Sigmoid colon (tissue), 6 donors: ENCODE measurements at regions not wholly inside any gene's neighbourhood (a gene's known extent, or its start where the extent isn't known, plus 50 kb on each side); places are given as distances from the start of the nearest gene placed in this dataset.

Experiments used
- DNase-seq: peaks from one replicate; pipeline ENCODE4 v3.0.0-alpha.2; 2019
- H3K27ac ChIP-seq, 4 donors: fragments of 200-600 bp; sonication (generic); one replicate each; pipeline ENCODE4 v1.5.1; 2016 to 2019; ENCODE audit warnings: mild to moderate bottlenecking in 1 of 4
- H3K27me3 ChIP-seq, 3 donors: fragments of 200-600 bp; sonication (generic); one replicate each; pipeline ENCODE4 v1.5.1; 2019; ENCODE audit warnings: mild to moderate bottlenecking in 1 of 3
- H3K36me3 ChIP-seq, 4 donors: fragments of 200-600 bp; sonication (generic); one replicate each; pipeline ENCODE4 v1.5.1; 2016 to 2019
- H3K4me1 ChIP-seq, 4 donors: fragments of 200-600 bp; sonication (generic); one replicate each; pipeline ENCODE4 v1.5.1; 2017 to 2019
- H3K4me3 ChIP-seq, 4 donors: fragments of 200-600 bp; sonication (generic); one replicate each; pipeline ENCODE4 v1.5.1; 2017 to 2019; ENCODE audit warnings: mild to moderate bottlenecking in 2 of 4, moderate library complexity in 1 of 4
- H3K9me3 ChIP-seq, 4 donors: fragments of 200-600 bp in 3 of 4; sonication (generic) in 3 of 4; one replicate each; pipeline versions ENCODE4 v1.5.1 to v1.6.1; 2013 to 2019
- CTCF ChIP-seq, 4 experiments: fragments of 450-650 bp in 3 of 4; fragments of 200-600 bp in 1 of 4; IDR thresholded peaks; one replicate each; pipeline ENCODE4 v1.5.1; 2016 to 2019; ENCODE audit warnings: antibody characterized with exemption in 4 of 4, mild to moderate bottlenecking in 3 of 4, moderate library complexity in 2 of 4
- EP300 ChIP-seq, 4 donors: sonication (generic); formaldehyde crosslinking; IDR thresholded peaks; one replicate each; pipeline ENCODE4 v1.6.1; 2017; ENCODE audit warnings: antibody characterized with exemption in 4 of 4
- POLR2A ChIP-seq, 2 donors: fragments of 450-650 bp; IDR thresholded peaks; one replicate each; pipeline ENCODE4 v1.6.1; 2016; ENCODE audit warnings: antibody characterized with exemption in 2 of 2, mild to moderate bottlenecking in 2 of 2, moderate library complexity in 2 of 2
- POLR2AphosphoS5 ChIP-seq, 4 donors: sonication (generic); formaldehyde crosslinking; IDR thresholded peaks; one replicate each; pipeline ENCODE4 v1.6.1; 2017; ENCODE audit warnings: antibody characterized with exemption in 4 of 4
- WGBS, 2 donors: extraction: QIAGEN DNeasy Blood & Tissue Kit; methylation state at CpG; one replicate each; pipeline ENCODE4 v1.1.7; 2013; 5-methylcytosine and 5-hydroxymethylcytosine counted together
- intact Hi-C: fragments of 100-400 bp; cut with DNase I; formaldehyde crosslinking; loops from one replicate; pipeline ENCODE4 v1.15.1; 2023
- donor health status: healthy with polysubstance abuse.
- donor health status: healthy.

GRCh38 chr5:152329761-152330283 lies 75.3 kb downstream of the NMUR2 start:
- TF ChIP-seq POLR2A (IDR thresholded peaks at IDR 0.05) = no peak
- TF ChIP-seq POLR2AphosphoS5 (IDR thresholded peaks at IDR 0.05) = no peak
- no peak for TF ChIP-seq CTCF (IDR thresholded peaks at IDR 0.05)
- no peak for TF ChIP-seq EP300 (IDR thresholded peaks at IDR 0.05)
- H3K4me1 ChIP-seq = no peaks in the 10 kb centered on the region
- 82 to 84% methylated on average over 5 of the region's 5 CpGs for WGBS, 2 donors
- no peak for DNase-seq
- intact Hi-C loops = no loop called here
- H3K4me3 ChIP-seq = no peak overlapping the region
- no peaks in the 10 kb centered on the region for H3K36me3 ChIP-seq
- H3K9me3 ChIP-seq = no peaks in the 10 kb centered on the region
- no peaks in the 10 kb centered on the region for H3K27me3 ChIP-seq
- H3K27ac ChIP-seq = no peak overlapping the region

- Histone ChIP-seq H3K27ac (no peak overlapping the region), H3K27me3 (no peaks in the 10 kb centered on the region), H3K36me3 (no peaks in the 10 kb centered on the region), H3K4me3 (no peak overlapping the region), H3K4me1 (no peaks in the 10 kb centered on the region), H3K9me3 (peaks cover 0 to 3% (median under 1%) of the 10 kb centered on the region in 4 donors)
- intact Hi-C loops = no loop called here
- TF ChIP-seq CTCF (IDR thresholded peaks at IDR 0.05) (no peak), POLR2A (IDR thresholded peaks at IDR 0.05) (no peak), POLR2AphosphoS5 (IDR thresholded peaks at IDR 0.05) (no peak), EP300 (IDR thresholded peaks at IDR 0.05) (no peak)
- WGBS, 2 donors = 40 to 50% methylated on average over 5 of the region's 5 CpGs
- DNase-seq = no peak
Measured at GRCh38 chr5:152329207-152329606, 75.9 kb downstream of the NMUR2 start.

GRCh38 chr5:152315942-152316341 lies 89.1 kb downstream of the NMUR2 start:
- no peak for DNase-seq
- WGBS, 2 donors = 86 to 92% methylated on average over 4 of the region's 4 CpGs
- no peak overlapping the region for H3K4me3 ChIP-seq
- H3K36me3 ChIP-seq = no peaks in the 10 kb centered on the region
- no peaks in the 10 kb centered on the region for H3K9me3 ChIP-seq
- no peak for TF ChIP-seq CTCF (IDR thresholded peaks at IDR 0.05)
- TF ChIP-seq POLR2A (IDR thresholded peaks at IDR 0.05) = no peak
- no peak for TF ChIP-seq EP300 (IDR thresholded peaks at IDR 0.05)
- no peak for TF ChIP-seq POLR2AphosphoS5 (IDR thresholded peaks at IDR 0.05)
- H3K27ac ChIP-seq = no peak overlapping the region
- H3K27me3 ChIP-seq = no peaks in the 10 kb centered on the region
- intact Hi-C loops = no loop called here
- no peaks in the 10 kb centered on the region for H3K4me1 ChIP-seq

GRCh38 chr5:152314196-152314829 lies 90.8 kb downstream of the NMUR2 start:
- 36 to 67% methylated on average over 1 of the region's 1 CpG for WGBS, 2 donors
- intact Hi-C loops = no loop called here
- Histone ChIP-seq H3K36me3 (no peaks in the 10 kb centered on the region), H3K27ac (no peak overlapping the region), H3K27me3 (no peaks in the 10 kb centered on the region), H3K4me1 (no peaks in the 10 kb centered on the region), H3K9me3 (no peaks in the 10 kb centered on the region), H3K4me3 (no peak overlapping the region)
- DNase-seq = no peak
- TF ChIP-seq CTCF (IDR thresholded peaks at IDR 0.05) (no peak), POLR2AphosphoS5 (IDR thresholded peaks at IDR 0.05) (no peak), POLR2A (IDR thresholded peaks at IDR 0.05) (no peak), EP300 (IDR thresholded peaks at IDR 0.05) (no peak)
